PC-3 (cell line): ENCODE measurements at regions not wholly inside any gene's neighbourhood (a gene's known extent, or its start where the extent isn't known, plus 50 kb on each side); places are given as distances from the start of the nearest gene placed in this dataset.

Experiments
- ATAC-seq: fragments of 200-7000 bp; cut with Tn5 transposase; 2 replicates; pipeline ENCODE4 v1.9.1; 2020; ENCODE audit warnings: mild to moderate bottlenecking, moderate library complexity
- BruUV-seq: library from RNA; stranded (reverse); fragments of 400-500 nt; replicated peaks from 2 replicates; lab custom pipeline; 2021; lab: Mats Ljungman, UMichigan
- CTCF ChIA-PET: fragments of 300-600 bp; sonication (Branson Sonifier 250); formaldehyde crosslinking; loops from one replicate; lab custom pipeline; 2022; ENCODE audit warnings: antibody characterized with exemption; lab: Charles Lee
- POLR2A ChIA-PET: fragments of 300-600 bp; sonication (Branson Sonifier 250); formaldehyde crosslinking; loops from one replicate; lab custom pipeline; 2022; ENCODE audit warnings: antibody characterized with exemption; ENCODE audit not compliant: unreplicated experiment; lab: Charles Lee
- DNase-seq: peaks from one replicate; pipeline ENCODE4 v3.0.0-alpha.2; 2015
- H2AFZ ChIP-seq: fragments of 300-600 bp; sonication (generic); 2 replicates; pipeline ENCODE4 v1.6.0; 2016; ENCODE audit warnings: antibody characterized with exemption, low read length
- H3F3A ChIP-seq: fragments of 300-600 bp; sonication (generic); one replicate; pipeline ENCODE4 v1.6.0; 2017; ENCODE audit warnings: antibody characterized with exemption, low read length, control low read depth, mild to moderate bottlenecking; ENCODE audit not compliant: unreplicated experiment
- H3K27ac ChIP-seq: fragments of 300-600 bp; sonication (generic); 2 replicates; pipeline ENCODE4 v1.5.1; 2016; ENCODE audit warnings: mild to moderate bottlenecking, low read length
- H3K27me3 ChIP-seq: fragments of 300-600 bp; sonication (generic); 2 replicates; pipeline ENCODE4 v1.6.1; 2016; ENCODE audit warnings: low read length, mixed read lengths
- H3K36me3 ChIP-seq: fragments of 300-600 bp; sonication (generic); 2 replicates; pipeline ENCODE4 v1.6.1; 2016; ENCODE audit warnings: low read depth, mixed run types, low read length, mixed read lengths
- H3K4me1 ChIP-seq: fragments of 300-600 bp; sonication (generic); 2 replicates; pipeline ENCODE4 v1.5.1; 2016; ENCODE audit warnings: low read length; ENCODE audit not compliant: insufficient read depth
- H3K4me2 ChIP-seq: fragments of 300-600 bp; sonication (generic); 2 replicates; pipeline ENCODE4 v1.6.0; 2016; ENCODE audit warnings: low read length
- H3K4me3 ChIP-seq: fragments of 300-600 bp; sonication (generic); 2 replicates; pipeline ENCODE4 v1.5.1; 2016; ENCODE audit warnings: mild to moderate bottlenecking, low read length, mixed read lengths
- H3K79me2 ChIP-seq: fragments of 300-600 bp; sonication (generic); 2 replicates; pipeline ENCODE4 v1.6.1; 2017; ENCODE audit warnings: low read length, mixed read lengths
- H3K9ac ChIP-seq: fragments of 300-600 bp; sonication (generic); 2 replicates; pipeline ENCODE4 v1.6.0; 2016; ENCODE audit warnings: mild to moderate bottlenecking, low read length
- H3K9me2 ChIP-seq: fragments of 300-600 bp; sonication (generic); replicated peaks from 2 replicates; pipeline ENCODE4 v1.6.1; 2016; ENCODE audit warnings: mixed run types, low read length, mixed read lengths
- H3K9me3 ChIP-seq: fragments of 300-600 bp; sonication (generic); 2 replicates; pipeline ENCODE4 v1.6.1; 2016; ENCODE audit warnings: low read length, mixed read lengths
- H4K20me1 ChIP-seq: fragments of 300-600 bp; sonication (generic); 2 replicates; pipeline ENCODE4 v1.6.1; 2016; ENCODE audit warnings: low read length, mixed read lengths
- CTCF ChIP-seq: fragments of 300-600 bp; sonication (generic); conservative IDR thresholded peaks from 2 replicates; pipeline ENCODE4 v1.5.1; 2017; ENCODE audit warnings: antibody characterized with exemption, low read depth, mild to moderate bottlenecking, low read length
- EZH2 ChIP-seq: fragments of 300-600 bp; sonication (generic); IDR thresholded peaks from one replicate; pipeline ENCODE4 v1.6.1; 2017; ENCODE audit warnings: antibody characterized with exemption, mild to moderate bottlenecking, low read length; ENCODE audit not compliant: unreplicated experiment
- EZH2phosphoT487 ChIP-seq: fragments of 300-600 bp; sonication (generic); IDR thresholded peaks from 2 replicates; pipeline ENCODE4 v1.6.1; 2018; ENCODE audit warnings: mild to moderate bottlenecking, antibody characterized with exemption, low read length, borderline replicate concordance
- intact Hi-C: fragments of 100-400 bp; cut with micrococcal nuclease; formaldehyde crosslinking; loops from 2 replicates; pipeline ENCODE4 v1.9.0; 2023

GRCh38 chr15:69732133-69732532, 279.5 kb downstream of the RPLP1 start:
- Histone ChIP-seq H3K27ac (no peak overlapping the region), H3K79me2 (no peaks in the 10 kb centered on the region), H2AFZ (no peak overlapping the region), H3K4me2 (no peak overlapping the region), H4K20me1 (no peaks in the 10 kb centered on the region), H3K9me2 (no peaks in the 10 kb centered on the region), H3K4me3 (no peak overlapping the region), H3K27me3 (peaks cover 24% of the 10 kb centered on the region), H3K4me1 (peaks cover 12% of the 10 kb centered on the region), H3K9ac (no peak overlapping the region), H3F3A (no peaks in the 10 kb centered on the region), H3K9me3 (no peaks in the 10 kb centered on the region), H3K36me3 (no peaks in the 10 kb centered on the region)
- no peak for DNase-seq
- CTCF ChIA-PET, result no interaction called here
- ATAC-seq, result no peak
- intact Hi-C loops, result no loop called here
- TF ChIP-seq EZH2phosphoT487 (no peak), CTCF (no peak), EZH2 (no peak)
- POLR2A ChIA-PET, result no interaction called here
- BruUV-seq, result no TSS peak

- TF ChIP-seq EZH2phosphoT487 (no peak), CTCF (no peak), EZH2 (no peak)
- no TSS peak for BruUV-seq
- no peak overlapping the region for H2AFZ ChIP-seq
- H3K36me3 ChIP-seq, result no peaks in the 10 kb centered on the region
- peaks cover 12% of the 10 kb centered on the region for H3K4me1 ChIP-seq
- no peaks in the 10 kb centered on the region for H3K79me2 ChIP-seq
- POLR2A ChIA-PET, result no interaction called here
- no peak for ATAC-seq
- H3K4me2 ChIP-seq, result no peak overlapping the region
- H4K20me1 ChIP-seq, result no peaks in the 10 kb centered on the region
- CTCF ChIA-PET, result interaction anchor here (0.6 kb wide), 1 partner anchor 314 kb away, joined by 5 read pairs; no protein-coding TSS in a partner anchor
- H3K9me2 ChIP-seq, result no peaks in the 10 kb centered on the region
- H3F3A ChIP-seq, result no peaks in the 10 kb centered on the region
- H3K9ac ChIP-seq, result no peak overlapping the region
- peaks cover 24% of the 10 kb centered on the region for H3K27me3 ChIP-seq
- DNase-seq, result no peak
- H3K27ac ChIP-seq, result no peak overlapping the region
- no peaks in the 10 kb centered on the region for H3K9me3 ChIP-seq
- H3K4me3 ChIP-seq, result no peak overlapping the region
- intact Hi-C loops, result no loop called here
These were observed 282.1 kb downstream of the RPLP1 start for GRCh38 chr15:69734699-69735098.

- BruUV-seq, result no TSS peak
- ChIA-PET CTCF (interaction anchor here (0.6 kb wide), 1 partner anchor 314 kb away, joined by 5 read pairs; no protein-coding TSS in a partner anchor), POLR2A (no interaction called here)
- ATAC-seq, result no peak
- Histone ChIP-seq H3K27ac (no peak overlapping the region), H2AFZ (no peak overlapping the region), H3K36me3 (no peaks in the 10 kb centered on the region), H3K4me1 (peaks cover 10% of the 10 kb centered on the region), H3K4me3 (no peak overlapping the region), H3K4me2 (no peak overlapping the region), H4K20me1 (no peaks in the 10 kb centered on the region), H3K9ac (no peak overlapping the region), H3K79me2 (no peaks in the 10 kb centered on the region), H3F3A (no peaks in the 10 kb centered on the region), H3K9me3 (no peaks in the 10 kb centered on the region), H3K27me3 (peaks cover 24% of the 10 kb centered on the region), H3K9me2 (no peaks in the 10 kb centered on the region)
- intact Hi-C loops, result no loop called here
- TF ChIP-seq EZH2 (no peak), EZH2phosphoT487 (no peak), CTCF (no peak)
- DNase-seq, result no peak
These were observed 282.5 kb downstream of the RPLP1 start for GRCh38 chr15:69735121-69735520.
